ENCODE measurements at regions not wholly inside any gene's neighbourhood (a gene's known extent, or its start where the extent isn't known, plus 50 kb on each side); places are given as distances from the start of the nearest gene placed in this dataset.

DNA sequence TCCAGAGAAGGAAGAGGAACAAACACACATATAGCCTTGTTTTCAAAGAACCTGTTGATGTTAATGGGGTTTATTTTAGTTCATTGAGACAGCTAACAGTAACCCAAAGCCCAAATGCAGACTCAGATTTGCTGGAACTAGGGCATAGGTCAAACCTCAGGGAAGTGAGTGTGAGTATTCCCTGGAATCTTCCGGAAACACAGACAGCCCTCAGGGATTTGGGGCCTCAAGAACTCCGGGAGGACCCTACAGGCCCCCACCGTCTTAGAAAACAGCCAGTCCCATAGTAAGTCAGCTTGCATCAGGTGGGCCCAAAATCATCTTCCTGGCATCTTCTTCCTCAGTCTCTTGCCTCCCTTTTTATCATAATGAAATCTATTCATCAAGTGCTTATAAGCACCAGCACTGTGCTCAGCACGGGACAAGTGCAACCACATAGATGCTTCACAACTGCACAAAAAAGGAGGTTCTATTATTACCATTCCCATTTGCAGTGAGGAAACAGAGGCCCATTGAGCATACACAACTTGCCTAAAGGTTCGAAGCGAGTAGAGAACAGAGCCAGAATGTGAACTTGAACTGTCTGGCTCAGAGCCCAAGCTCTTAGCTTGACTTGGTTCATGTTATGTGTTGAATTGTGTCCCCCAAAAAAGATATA lies 50.2 kb upstream of the BCL11A start:
- DNase-seq = no peak

DNA sequence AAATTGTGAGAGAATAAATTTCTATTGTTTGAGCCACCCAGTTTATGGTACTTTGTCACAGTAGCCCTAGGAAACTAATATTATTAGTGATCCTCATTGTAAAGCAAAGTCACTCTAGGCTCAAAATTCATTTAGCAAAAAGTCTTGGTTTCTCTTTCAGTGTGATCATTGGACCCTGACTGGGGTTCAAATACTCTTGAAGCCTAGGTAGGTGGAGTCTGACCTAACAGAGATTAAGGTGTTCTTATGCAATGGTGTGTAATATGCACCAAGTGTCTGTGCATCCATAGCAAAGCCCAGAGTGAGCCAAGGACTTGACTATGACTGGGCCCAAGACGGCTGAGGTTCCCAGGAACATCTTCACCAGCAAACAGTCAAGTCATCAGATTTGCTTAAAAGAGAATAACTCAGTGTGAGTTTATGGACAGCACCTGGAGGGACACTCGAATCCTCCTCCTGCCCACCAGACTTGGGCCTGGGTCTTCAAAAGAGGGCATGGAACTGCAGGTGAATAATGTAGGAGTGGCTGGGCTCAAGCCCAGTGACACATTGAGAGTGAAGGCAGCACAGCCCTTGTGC lies 51.1 kb upstream of the BCL11A start:
- no peak for DNase-seq

DNA sequence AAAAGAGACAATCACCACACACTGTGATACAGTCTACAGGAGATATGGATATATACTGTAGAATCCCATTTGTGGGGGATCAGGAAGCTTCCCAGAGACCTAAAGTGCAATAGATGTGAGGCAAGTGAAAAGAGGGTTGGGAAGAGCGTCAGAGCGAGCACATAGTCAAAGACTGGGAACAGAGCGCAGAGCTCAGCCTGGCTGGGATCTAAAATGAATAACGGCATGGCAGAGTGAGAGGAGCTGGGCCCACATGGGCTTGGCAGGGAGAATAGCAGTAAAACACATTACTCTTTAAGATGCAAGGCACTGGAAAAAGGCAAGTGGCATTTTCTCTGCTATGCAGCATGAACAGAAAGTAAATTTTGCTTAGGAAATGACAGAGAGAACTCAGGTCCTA lies 52.4 kb upstream of the BCL11A start:
- DNase-seq = no peak

DNA sequence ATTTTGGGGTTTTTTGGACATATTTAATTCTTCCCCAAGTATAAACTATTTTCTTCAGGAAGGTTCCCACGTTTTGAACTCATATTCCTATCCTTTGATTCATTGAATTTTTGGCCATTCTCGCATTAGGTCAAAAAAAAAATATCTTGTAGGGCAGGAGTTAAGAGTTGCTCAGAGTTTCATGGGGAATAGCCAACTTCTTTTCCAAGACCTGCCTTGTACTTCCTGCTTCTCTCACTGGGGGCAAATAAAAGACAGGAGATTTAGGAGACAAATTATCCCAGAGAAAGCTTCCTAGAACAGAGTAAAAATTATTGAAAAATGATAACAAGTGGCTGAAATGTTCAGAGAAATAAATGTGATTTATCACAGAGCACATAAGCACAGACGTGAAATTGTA lies 55.2 kb upstream of the BCL11A start:
- no peak for DNase-seq

DNA sequence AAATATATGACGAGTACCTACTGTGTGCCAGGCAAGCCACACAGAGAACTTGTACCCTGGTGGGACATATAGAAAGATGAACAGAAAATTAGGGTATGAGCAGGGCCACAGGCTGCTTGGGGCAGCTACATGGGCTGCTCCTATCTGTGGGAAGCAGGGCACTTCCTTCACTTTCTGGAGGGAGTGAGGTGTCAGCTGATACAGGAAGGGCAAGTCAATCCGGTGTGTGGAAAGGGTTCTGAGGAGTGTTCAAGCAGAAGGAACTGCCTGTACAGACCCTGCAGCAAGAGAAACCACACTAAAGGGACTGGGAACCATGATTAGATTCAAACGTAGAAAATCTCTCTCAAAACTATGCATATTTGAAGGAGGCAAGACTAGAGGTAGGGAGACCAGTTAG lies 58.6 kb upstream of the BCL11A start:
- DNase-seq = no peak

DNA sequence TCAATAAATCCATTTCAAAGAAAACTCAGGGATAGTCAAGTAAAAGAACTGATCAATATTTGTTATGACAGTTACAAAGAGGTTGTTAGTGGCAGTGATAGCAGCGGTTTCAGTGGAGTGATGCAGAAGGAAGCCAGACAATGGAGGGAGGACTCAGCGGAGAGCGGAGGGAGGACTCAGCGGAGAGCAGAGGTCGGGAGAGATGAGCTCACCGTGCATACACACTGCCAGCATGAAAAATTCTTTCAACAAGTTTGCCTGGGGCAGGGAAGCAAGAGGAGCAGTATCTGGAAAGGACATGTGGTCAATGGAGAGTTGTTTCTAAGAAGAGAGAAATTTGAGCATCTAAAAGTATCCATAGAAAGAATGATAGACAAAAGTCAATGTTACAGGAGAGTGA lies 60.9 kb upstream of the BCL11A start:
- no peak for DNase-seq

DNA sequence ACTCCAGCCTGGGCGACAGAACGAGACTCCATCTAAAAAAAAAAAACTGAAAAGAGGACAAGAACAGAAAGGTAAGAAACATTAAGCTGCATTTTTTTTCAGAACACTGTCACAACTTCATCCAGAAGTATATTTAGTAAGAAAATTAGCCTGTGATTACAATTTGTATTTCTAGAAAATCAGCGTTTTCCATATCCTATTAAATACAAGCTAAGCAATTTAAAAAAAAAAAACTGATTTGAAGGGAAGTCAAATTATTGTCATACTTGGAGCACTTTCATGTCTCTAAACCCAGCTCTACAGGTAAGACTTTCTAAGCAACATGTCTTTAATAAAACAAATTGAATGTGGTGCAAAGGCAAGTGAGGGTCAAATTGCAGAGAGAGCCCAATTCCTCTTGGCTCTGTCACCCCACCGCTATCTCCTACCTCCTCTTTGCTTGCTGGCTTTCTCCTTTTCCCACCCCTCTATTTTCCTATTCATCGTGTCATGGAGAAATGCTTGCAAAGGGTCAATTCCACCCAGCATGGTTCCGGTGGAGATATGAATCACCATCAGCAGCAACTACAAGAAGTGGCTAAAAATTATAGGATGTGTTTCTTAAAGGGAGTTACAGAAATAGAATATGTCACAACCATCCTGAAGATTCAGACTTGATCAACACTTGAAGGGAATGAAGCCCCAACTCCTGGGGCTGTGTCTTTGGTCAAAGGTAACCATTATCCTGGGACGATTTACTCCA lies 68.4 kb upstream of the BCL11A start:
- DNase-seq = no peak

DNA sequence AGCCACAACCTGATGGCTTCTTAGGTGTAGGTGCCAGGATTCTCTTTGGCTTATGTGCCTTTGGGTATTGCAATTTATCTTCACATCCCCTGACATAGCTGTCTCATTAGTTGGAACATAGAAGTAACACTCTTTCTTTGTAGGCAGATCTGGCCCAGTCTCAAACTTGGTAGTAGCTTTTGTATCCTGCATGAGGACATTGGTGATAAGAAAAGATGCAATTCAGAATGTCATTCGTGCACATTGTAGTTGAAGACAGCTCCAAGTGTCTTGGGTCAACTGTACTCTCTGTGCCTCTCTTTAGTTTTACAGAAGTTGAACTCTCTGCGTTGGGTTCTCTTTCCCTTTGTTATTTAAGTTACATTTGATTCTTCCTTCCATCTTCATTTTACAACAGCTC lies 69.6 kb upstream of the BCL11A start:
- no peak for DNase-seq

DNA sequence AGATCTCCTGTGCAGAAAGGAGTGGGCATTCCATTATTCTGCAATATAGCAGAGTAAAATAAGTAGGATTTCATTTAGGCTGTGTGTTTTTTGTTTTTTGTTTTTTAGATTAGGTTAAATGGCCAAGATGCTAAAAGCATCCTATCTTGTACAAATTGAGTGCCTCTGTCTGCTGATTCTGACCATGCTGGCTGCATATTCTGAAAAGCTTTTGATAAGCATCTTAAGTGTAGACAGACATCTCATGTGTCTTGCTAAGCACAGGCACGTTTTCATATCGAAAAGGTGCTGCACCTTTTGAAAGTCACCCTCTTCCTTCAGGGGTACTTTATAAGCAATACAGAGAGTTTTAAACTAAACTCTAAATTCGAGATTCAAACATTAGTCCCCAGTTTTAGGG lies 74.0 kb upstream of the BCL11A start:
- DNase-seq = no peak

DNA sequence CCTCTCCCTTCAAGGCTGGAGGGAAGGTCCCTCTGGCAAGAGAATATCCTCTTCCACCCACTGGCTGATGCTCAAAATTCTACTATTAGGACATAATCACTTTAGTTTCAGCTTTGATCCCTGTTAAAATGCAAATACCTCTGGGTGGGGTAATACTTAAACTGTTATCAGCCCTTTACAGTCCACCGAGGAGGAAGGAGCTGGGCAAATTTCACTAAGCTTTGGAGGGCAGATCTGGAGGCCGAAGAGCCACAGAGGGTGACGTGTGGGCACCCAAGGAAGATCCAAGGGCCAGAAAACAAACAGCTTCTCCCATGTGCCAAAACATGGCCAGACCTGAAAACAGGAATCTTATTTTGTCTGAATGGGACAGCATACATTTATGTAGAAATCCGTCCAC lies 74.6 kb upstream of the BCL11A start:
- DNase-seq = no peak

DNA sequence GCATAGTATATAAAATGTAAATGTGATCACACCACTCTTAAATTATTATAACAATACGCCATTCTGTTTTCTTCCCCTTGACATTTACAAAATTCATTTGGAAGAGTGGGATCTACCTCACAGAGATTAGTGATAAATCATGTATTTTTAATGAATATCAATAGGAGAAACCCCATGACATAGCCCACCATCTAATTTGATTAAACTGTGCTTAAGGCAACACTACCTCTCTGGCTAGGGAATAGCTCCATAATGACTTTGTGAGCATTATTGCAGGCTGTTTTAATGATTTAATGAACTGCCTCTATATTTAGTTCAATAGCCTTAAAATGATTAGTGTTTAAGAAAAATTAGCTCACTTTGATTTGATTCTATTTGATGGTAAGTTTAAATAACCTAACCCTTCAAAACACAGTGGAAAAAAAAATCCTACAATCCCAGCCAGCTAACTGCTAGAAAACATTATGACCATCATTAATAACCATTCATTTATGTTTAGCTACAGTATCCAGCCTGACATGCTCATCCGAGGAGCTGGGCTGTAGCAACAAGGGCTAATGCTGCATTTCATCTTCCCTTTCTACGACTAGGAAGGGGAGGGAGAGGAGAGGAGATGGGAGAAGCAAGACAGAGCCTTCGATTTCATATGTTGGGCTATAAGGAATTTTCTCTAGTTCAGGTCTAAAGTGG lies 75.3 kb upstream of the BCL11A start:
- no peak for DNase-seq

DNA sequence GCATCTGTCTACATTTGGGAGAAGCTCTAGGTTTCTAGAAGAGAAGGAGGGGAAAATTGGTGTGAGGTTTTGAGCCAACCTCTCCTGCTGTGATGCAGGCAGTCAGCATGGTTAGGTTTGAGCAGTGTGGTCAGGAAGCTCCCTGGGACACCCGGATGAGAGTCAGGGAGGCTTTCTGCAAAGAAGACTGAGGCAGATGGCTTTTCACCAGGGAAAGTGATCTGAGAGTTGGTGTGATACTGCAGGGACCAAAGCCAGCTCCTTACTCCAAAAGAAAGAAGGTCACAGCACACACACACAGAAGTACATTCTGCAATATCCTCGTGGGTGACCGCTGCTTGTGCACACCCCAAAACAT lies 75.8 kb upstream of the BCL11A start:
- no peak for DNase-seq

DNA sequence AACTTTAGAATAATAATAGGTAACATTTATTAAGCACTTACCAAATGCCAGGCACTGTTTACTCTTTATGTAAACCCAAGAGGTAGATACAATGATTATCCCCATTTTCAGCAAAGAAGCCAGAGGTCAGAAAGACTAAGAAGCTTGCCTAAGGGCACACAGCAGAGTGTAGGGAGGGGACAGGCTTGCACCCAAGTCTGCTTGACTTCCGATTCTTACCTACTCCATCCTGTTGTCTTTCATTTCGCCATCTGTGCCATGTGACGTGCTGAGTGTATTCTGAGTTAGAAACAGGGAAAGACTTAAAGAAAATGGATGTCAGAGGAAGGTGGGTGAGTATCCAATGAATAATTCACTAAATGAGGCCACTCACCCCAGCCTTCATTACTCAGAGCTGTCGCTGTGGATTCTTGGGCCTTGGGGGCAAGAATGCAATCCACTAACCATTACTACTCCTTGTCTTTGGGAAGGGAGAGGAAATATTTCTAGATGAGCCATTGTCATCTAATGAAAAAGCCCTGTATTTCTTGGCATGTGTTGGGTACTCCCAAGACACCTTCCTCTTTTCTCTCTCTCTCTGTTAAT lies 76.4 kb upstream of the BCL11A start:
- DNase-seq = no peak

DNA sequence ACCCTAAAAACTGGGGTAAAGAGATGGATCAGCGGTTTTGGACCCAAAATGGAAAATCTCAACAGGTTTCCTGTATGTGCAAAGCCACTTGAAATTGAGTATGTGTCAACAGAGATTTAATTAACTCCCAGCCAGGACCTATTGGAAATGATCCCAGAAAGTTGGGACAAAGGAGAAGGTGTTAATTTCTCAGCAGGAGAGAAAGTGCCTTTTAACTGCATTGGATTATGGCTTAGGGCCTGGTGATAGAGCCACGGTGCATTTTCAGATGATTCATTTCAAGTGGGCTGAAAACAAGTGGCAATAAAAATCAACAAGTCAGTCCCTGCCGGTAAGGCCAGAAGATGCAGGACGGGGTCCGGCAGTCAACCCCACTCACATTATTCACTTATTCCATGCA lies 80.2 kb upstream of the BCL11A start:
- no peak for DNase-seq

DNA sequence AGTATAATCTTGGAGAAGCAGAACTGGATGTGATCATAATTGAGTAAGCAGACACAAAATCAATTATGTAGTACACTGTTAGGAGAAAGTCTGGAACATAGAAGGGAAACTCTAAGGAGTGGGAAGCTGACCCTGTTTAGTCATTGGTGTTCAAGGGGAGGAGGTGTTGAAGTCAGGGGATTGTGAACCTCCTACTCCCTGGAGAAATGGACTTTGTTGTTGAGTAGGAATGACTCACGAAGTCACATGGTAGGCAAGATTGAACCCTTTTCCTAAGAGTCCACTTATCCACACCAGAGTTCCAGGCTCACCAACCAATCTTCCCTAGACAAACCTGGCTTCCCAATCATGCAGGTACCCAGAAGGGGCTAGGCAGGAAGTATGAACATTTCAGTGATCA lies 81.0 kb upstream of the BCL11A start:
- DNase-seq = no peak

DNA sequence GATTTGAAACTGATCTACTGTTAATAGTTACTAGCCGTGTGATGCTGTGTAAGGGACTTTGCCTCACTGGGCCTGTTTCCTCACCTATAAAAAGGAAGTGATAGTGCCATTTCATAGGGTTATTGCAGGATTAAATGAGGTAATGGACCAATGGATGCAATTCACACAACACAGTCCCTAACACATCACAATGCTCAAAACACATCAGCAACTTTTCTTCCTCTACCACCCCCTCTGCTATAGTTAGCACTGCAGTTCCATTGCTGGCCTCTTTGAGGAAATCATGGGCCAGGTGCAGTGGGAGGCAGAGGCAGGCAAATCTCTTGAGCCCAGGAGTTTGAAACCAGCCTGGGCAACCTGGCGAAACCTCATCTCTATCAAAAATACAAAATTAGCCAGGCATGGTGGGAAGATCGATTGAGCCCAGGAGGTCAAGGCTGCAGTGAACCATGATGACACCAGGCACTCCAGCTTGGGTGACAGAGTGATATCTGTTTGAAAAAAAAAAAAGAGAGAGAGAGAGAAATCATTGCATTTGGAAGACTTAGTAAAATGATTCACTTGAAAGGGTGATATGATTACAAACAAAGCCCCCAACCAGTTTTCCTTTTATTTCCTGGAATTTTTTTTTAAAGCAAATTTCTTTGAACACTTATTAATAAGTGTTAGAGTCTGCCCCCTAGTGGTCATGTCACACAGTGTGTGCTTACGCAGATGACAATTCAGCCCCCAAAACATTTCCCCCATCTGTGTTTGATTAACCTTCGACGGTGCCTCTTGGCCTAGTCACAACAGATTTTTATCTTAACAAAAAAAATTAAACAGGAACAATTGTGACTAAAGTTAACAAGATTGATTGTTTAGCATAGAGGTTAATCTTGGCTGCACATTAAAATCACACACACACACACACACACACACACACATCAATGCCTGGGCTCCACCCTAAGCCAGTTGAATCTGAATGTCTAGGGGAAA lies 88.6 kb upstream of the BCL11A start:
- no peak for DNase-seq

DNA sequence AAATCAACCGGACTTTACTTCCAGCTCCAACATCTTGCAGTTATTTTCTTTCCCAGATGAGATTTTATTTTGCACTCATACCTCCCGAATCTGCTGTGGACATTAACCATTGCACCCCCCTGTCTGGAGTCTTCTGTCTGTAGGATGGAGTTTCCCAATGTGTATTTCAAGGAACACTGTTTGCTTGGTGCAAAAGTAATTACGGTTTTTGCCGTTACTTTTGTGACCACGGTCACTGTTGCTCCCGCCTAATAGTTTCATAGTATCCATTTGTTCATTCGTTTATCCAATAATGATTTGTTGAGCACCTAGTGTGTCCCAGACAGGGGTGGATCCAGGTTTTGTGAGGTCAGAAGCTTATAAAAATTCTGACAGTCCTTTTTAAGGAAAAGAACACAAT lies 90.3 kb upstream of the BCL11A start:
- DNase-seq = no peak

DNA sequence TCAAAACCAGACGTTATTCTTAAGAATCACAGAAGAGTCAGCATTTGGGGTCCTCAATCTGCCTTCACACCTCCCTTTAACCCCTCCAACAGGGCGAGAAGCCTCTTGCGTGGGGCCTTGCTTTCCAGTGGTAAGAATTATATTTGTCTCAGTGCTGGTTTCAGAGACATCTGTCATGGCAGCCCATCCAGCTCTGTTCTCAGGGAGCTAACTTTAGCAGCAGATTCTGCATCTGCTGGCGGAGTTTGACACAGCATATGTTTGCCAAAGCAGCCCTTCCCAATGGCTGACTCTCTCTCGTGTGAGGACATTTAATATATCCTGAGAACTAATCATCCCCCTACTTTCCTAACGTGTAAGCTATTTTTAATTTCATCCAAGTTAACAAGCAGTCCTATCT lies 91.5 kb upstream of the BCL11A start:
- no peak for DNase-seq

DNA sequence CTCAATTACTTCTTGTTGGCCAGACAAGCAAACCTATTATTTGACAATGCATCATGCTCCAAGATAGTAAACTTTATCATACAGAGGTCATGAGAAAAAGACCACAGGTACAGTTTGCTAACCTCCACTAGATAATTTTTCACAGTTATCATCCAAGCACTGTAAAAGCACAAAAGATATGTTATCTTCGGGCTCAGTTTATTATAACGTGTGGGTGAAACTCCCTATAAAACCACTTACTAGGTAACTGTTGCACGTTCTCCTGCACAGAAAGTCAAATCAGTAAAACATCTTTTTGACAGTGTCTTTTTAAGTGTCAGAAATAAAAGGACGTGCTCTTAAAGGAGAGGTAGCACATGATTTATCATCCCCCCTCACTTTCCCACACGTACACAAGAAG lies 94.7 kb upstream of the BCL11A start:
- no peak for DNase-seq

DNA sequence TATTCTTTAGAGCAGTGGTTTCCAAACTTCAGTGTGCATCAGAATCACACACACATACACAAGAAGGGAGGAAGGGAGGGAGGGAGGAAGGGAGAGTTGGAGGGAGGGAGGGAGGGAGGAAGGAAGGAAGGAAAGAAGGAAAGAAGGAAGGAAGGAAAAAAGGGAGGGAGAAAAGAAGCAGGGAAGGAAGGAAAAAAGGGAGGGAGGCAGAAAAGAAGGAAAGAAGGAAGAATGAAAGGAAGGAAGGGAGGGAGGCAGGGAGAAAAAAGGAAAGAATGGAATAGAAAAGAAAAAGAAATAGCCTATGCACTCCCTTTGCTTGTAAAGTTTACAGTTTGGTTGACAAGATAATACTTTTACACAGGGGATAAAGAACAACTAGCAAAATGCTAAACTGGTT lies 96.3 kb upstream of the BCL11A start:
- DNase-seq = no peak

DNA sequence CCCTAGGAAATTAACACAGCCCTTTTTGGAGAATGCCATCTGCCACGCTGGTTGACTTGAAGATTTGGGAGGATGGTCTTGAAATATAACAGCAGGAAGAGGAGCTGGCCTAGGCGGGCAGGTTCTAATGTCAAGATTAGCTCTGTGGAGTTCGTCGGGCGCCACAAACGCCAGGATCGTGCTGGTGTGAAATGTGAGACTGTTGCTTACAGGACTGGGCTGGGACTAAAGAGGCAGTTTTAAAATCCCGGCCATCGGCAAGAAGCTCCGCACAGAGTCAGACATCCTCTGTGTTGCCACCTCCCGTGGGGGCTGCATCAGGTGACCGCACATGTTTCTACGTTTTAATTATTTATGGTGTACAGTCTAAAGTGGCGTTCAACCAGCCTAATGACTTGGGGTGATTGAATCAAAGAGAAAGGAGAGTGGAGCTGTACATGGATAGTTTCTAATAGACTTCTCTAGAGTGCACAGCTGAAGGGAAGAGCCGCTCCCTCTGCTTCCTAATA lies 99.4 kb upstream of the BCL11A start:
- no peak for DNase-seq

DNA sequence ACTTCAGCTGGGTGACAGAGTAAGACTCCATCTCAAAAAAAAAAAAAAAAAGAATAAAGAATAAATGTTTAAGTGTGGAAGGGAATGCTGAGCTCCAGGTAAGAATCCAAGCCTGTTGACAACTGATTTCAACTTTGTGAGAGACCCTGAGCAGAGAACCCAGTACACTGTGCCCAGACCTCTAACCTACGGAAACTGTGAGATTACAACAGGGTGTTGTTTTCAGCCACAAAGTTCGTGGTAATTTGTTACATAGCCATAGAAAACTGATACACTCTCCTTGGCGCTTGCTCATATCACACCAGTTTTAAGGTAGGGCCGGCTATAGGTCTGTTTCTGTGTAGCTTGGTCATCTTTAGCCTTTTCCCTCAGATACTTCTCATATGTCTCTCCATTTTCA lies 98.4 kb upstream of the PAPOLG start:
- DNase-seq = no peak
